Non-pigmented ciliary epithelial cell (primary cell): ENCODE measurements at regions not wholly inside any gene's neighbourhood (a gene's known extent, or its start where the extent isn't known, plus 50 kb on each side); places are given as distances from the start of the nearest gene placed in this dataset.
"Not testable (repeated sequence)": the region's sequence is repeated elsewhere in the genome, so short reads cannot be mapped to it uniquely, and the experiment has no call there.

Experiments
- DNase-seq: peaks from one replicate; pipeline ENCODE4 v3.0.0-alpha.2; 2010; ENCODE audit warnings: low read depth

- DNase-seq: no peak
These were observed 165.7 kb upstream of the TSC22D2 start for GRCh38 chr3:150242220-150242936.

- DNase-seq: no peak
These were observed 167.2 kb upstream of the TSC22D2 start for GRCh38 chr3:150240891-150241290.

- DNase-seq: no peak
These were observed 168.3 kb upstream of the TSC22D2 start for GRCh38 chr3:150239766-150240165.

- DNase-seq: no peak
These were observed 169.0 kb upstream of the TSC22D2 start for GRCh38 chr3:150238995-150239619.

- DNase-seq: no peak
These were observed 169.9 kb upstream of the TSC22D2 start for GRCh38 chr3:150238048-150238802.

- no peak for DNase-seq
These were observed 170.6 kb upstream of the TSC22D2 start for GRCh38 chr3:150237490-150237889.

GRCh38 chr3:150236316-150237082, 171.6 kb upstream of the TSC22D2 start:
- no peak for DNase-seq

- DNase-seq: no peak
These were observed 172.3 kb upstream of the TSC22D2 start for GRCh38 chr3:150235799-150236198.

- no peak for DNase-seq
These were observed 175.1 kb upstream of the TSC22D2 start for GRCh38 chr3:150232992-150233451.

GRCh38 chr3:150230037-150230436, 178.1 kb upstream of the TSC22D2 start:
- no peak for DNase-seq

GRCh38 chr3:150228626-150229025, 179.5 kb upstream of the TSC22D2 start:
- DNase-seq: not testable (repeated sequence)

GRCh38 chr3:150227839-150228238, 180.3 kb upstream of the TSC22D2 start:
- no peak for DNase-seq

- no peak for DNase-seq
These were observed 182.1 kb upstream of the TSC22D2 start for GRCh38 chr3:150225986-150226385.

GRCh38 chr3:150223558-150223957, 184.5 kb upstream of the TSC22D2 start:
- DNase-seq: no peak

- DNase-seq: no peak
These were observed 185.2 kb upstream of the TSC22D2 start for GRCh38 chr3:150222691-150223489.

- DNase-seq: no peak
These were observed 186.1 kb upstream of the TSC22D2 start for GRCh38 chr3:150221904-150222523.

- DNase-seq: no peak
These were observed 187.3 kb upstream of the TSC22D2 start for GRCh38 chr3:150220799-150221198.

- DNase-seq: no peak
These were observed 188.1 kb upstream of the TSC22D2 start for GRCh38 chr3:150220041-150220440.

- DNase-seq: no peak
These were observed 189.3 kb upstream of the TSC22D2 start for GRCh38 chr3:150218841-150219240.

- no peak for DNase-seq
These were observed 189.9 kb upstream of the TSC22D2 start for GRCh38 chr3:150218236-150218635.

GRCh38 chr3:150217691-150218090, 190.4 kb upstream of the TSC22D2 start:
- no peak for DNase-seq
